Duodenal mucosa (tissue), 2 donors: ENCODE measurements at regions not wholly inside any gene's neighbourhood (a gene's known extent, or its start where the extent isn't known, plus 50 kb on each side); places are given as distances from the start of the nearest gene placed in this dataset.
"Not testable (repeated sequence)": the region's sequence is repeated elsewhere in the genome, so short reads cannot be mapped to it uniquely, and the experiment has no call there.

Experiments
- H3K27ac ChIP-seq: one replicate; pipeline ENCODE4 v1.7.0; 2013; ENCODE audit warnings: low read depth, low read length
- H3K27me3 ChIP-seq, 2 donors: one replicate each; pipeline ENCODE4 v1.7.0; 2013; ENCODE audit warnings: low read length in 2 of 2, control low read depth in 1 of 2; ENCODE audit not compliant: insufficient read depth in 2 of 2, control insufficient read depth in 1 of 2
- H3K36me3 ChIP-seq, 2 donors: one replicate each; pipeline ENCODE4 v1.7.0; 2013; ENCODE audit warnings: low read length in 2 of 2, control low read depth in 1 of 2; ENCODE audit not compliant: insufficient read depth in 2 of 2, control insufficient read depth in 1 of 2
- H3K4me1 ChIP-seq, 2 donors: one replicate each; pipeline ENCODE4 v1.7.0; 2013; ENCODE audit warnings: low read length in 2 of 2, control low read depth in 1 of 2; ENCODE audit not compliant: insufficient read depth in 2 of 2, control insufficient read depth in 1 of 2
- H3K4me3 ChIP-seq, 2 donors: one replicate each; pipeline ENCODE4 v1.7.0; 2013; ENCODE audit warnings: low read length in 2 of 2, low read depth in 1 of 2
- H3K9ac ChIP-seq, 2 donors: one replicate each; pipeline ENCODE4 v1.7.0; 2013; ENCODE audit warnings: low read length in 2 of 2, low read depth in 1 of 2
- H3K9me3 ChIP-seq, 2 donors: one replicate each; pipeline ENCODE4 v1.7.0; 2013; ENCODE audit warnings: low read length in 2 of 2, control low read depth in 1 of 2; ENCODE audit not compliant: control insufficient read depth in 1 of 2

GRCh38 chr6:55108134-55109130 is 65.9 kb upstream of the HCRTR2 start:
- Histone ChIP-seq H3K4me1 (no peaks in the 10 kb centered on the region), H3K4me3 (no peak overlapping the region), H3K9ac (no peak overlapping the region), H3K27me3 (no peaks in the 10 kb centered on the region), H3K9me3 (no peaks in the 10 kb centered on the region), H3K27ac (no peak overlapping the region), H3K36me3 (no peaks in the 10 kb centered on the region)

- Histone ChIP-seq H3K4me1 (peaks cover 0 to 14% of the 10 kb centered on the region in 2 donors), H3K9ac (no peak overlapping the region), H3K27ac (no peak overlapping the region), H3K27me3 (no peaks in the 10 kb centered on the region), H3K9me3 (no peaks in the 10 kb centered on the region), H3K4me3 (no peak overlapping the region), H3K36me3 (no peaks in the 10 kb centered on the region)
These were observed 57.0 kb upstream of the HCRTR2 start for GRCh38 chr6:55117267-55117666.

DNA sequence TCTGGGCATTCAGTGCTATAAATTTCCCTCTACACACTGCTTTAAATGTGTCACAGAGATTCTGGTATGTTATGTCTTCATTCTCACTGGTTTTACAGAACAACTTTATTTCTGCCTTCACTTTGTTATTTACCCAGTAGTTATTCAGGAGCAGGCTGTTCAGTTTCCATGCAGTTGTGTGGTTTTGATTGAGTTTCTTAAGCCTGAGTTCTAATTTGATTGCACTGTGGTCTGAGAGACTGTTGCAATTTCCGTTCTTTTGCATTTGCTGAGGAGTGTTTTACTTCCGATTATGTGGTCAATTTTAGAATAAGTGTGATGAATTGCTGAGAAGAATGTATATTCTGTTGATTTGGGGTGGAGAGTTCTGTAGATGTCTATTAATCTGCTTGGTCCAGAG is 50.1 kb upstream of the HCRTR2 start:
- not testable (repeated sequence) for H3K27ac ChIP-seq, H3K36me3 ChIP-seq, H3K9me3 ChIP-seq, H3K4me3 ChIP-seq, H3K4me1 ChIP-seq, H3K9ac ChIP-seq, H3K27me3 ChIP-seq
